ENCODE measurements at regions not wholly inside any gene's neighbourhood (a gene's known extent, or its start where the extent isn't known, plus 50 kb on each side); places are given as distances from the start of the nearest gene placed in this dataset.

- Histone ChIP-seq H3K27me3 (no peaks in the 10 kb centered on the region), H3K4me1 (no peaks in the 10 kb centered on the region), H3K27ac (no peak overlapping the region), H3K36me3 (no peaks in the 10 kb centered on the region), H3K4me3 (no peak overlapping the region), H3K9me3 (no peaks in the 10 kb centered on the region)
- 55 to 78% (median 70%) methylated on average over 2 of the region's 2 CpGs for WGBS, 5 donors
- TF ChIP-seq, protein P1, sequence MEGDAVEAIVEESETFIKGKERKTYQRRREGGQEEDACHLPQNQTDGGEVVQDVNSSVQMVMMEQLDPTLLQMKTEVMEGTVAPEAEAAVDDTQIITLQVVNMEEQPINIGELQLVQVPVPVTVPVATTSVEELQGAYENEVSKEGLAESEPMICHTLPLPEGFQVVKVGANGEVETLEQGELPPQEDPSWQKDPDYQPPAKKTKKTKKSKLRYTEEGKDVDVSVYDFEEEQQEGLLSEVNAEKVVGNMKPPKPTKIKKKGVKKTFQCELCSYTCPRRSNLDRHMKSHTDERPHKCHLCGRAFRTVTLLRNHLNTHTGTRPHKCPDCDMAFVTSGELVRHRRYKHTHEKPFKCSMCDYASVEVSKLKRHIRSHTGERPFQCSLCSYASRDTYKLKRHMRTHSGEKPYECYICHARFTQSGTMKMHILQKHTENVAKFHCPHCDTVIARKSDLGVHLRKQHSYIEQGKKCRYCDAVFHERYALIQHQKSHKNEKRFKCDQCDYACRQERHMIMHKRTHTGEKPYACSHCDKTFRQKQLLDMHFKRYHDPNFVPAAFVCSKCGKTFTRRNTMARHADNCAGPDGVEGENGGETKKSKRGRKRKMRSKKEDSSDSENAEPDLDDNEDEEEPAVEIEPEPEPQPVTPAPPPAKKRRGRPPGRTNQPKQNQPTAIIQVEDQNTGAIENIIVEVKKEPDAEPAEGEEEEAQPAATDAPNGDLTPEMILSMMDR (IDR thresholded peaks at IDR 0.05) = no peak
- TF ChIP-seq POLR2A (IDR thresholded peaks at IDR 0.05) = no peak
- no peak for TF ChIP-seq EP300 (IDR thresholded peaks at IDR 0.05)
- no peak for TF ChIP-seq POLR2AphosphoS5 (IDR thresholded peaks at IDR 0.05)
- intact Hi-C loops (cut with DNase I; ENCODE audit: low total_unique reads) = no loop called here
- DNase-seq = no peak
These were observed 396.7 kb upstream of the PDZRN3 start for GRCh38 chr3:74021449-74021848.

DNA sequence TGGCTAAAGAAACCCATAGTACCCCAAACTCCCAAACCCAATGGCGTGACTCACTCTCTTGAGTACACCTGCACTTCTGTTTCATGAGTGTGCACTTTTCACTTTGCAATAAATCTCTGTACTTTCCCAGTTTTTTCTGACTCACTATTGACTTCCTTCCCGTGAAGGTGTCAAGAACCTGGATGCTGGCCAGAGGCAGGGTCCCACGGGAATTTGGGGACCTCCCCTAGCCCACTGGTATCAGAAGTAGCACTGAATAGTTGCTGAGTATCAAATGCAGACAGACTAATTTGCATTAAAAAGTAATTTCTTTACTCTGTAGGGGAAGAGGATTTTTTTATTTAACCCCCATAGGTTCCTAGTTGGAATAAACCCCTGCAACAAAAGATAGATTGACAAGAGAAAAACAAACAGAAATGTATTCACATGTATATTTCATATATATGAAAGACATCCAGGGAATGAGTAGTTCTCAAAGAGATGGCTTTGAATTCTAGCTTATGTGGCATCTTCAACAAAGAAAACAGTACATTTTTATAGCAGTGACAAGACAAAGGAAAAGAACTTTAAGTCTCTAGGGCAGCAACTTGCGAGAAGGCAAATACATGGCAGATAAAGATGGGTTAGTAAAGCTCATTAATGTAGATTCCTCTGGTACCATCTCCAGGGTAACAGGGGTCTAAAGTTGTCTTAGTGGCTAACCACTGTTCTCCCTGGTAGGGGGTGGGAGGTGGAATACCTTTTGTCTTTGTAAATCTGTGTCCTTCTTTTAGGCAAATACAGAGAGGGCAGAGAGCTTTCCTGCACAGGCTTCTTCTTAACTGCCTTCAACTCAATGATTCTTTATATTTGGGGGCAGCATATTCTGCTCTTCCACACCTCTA is 385.5 kb upstream of the PDZRN3 start:
- no peak overlapping the region for H3K4me3 ChIP-seq
- 65 to 70% (median 66%) methylated on average over 4 of the region's 4 CpGs for WGBS, 5 donors

GRCh38 chr3:74004386-74004785 is 379.6 kb upstream of the PDZRN3 start:
- H3K9me3 ChIP-seq = no peaks in the 10 kb centered on the region
- no peak for DNase-seq
- 61 to 84% (median 74%) methylated on average over 3 of the region's 3 CpGs for WGBS, 5 donors
- no peak overlapping the region for H3K27ac ChIP-seq
- H3K27me3 ChIP-seq = no peaks in the 10 kb centered on the region
- H3K4me3 ChIP-seq = no peak overlapping the region
- H3K4me1 ChIP-seq = no peaks in the 10 kb centered on the region
- TF ChIP-seq EP300 (IDR thresholded peaks at IDR 0.05) (no peak), POLR2AphosphoS5 (IDR thresholded peaks at IDR 0.05) (no peak)
- TF ChIP-seq, protein P1 (IDR thresholded peaks at IDR 0.05) = no peak
- H3K36me3 ChIP-seq = no peaks in the 10 kb centered on the region
- intact Hi-C loops (cut with DNase I; ENCODE audit: low total_unique reads) = no loop called here

More for the DNA sequence above, 385.5 kb upstream of the PDZRN3 start:
- intact Hi-C loops (cut with DNase I; ENCODE audit: low total_unique reads) = no loop called here
- no peaks in the 10 kb centered on the region for H3K9me3 ChIP-seq
- DNase-seq = no peak
- H3K27ac ChIP-seq = no peak overlapping the region
- H3K36me3 ChIP-seq = no peaks in the 10 kb centered on the region
- H3K27me3 ChIP-seq = no peaks in the 10 kb centered on the region
- H3K4me1 ChIP-seq = no peaks in the 10 kb centered on the region
- TF ChIP-seq POLR2A (IDR thresholded peaks at IDR 0.05) (no peak), POLR2AphosphoS5 (IDR thresholded peaks at IDR 0.05) (no peak)
- TF ChIP-seq, protein P1 (IDR thresholded peaks at IDR 0.05) = no peak

DNA sequence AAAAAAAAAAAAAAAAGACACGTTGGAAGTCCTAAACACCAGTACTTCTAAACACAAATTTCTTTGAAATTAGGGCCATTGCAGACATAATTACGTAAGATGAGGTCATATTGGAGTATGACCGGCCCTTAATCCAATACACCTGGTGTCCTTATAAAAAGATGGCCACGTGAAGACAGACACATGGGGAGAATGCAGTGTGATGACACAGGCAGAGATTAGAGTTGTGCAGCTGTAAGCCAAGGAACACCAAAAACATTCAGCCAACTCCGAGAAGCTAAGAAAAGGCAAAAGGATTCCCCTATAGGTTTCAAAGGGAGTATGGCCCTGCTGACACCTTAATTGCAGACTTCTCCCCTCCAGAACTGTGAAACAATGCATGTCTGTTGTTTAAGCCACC is 379.0 kb upstream of the PDZRN3 start:
- no peaks in the 10 kb centered on the region for H3K36me3 ChIP-seq
- intact Hi-C loops (cut with DNase I; ENCODE audit: low total_unique reads) = no loop called here
- 76 to 93% (median 81%) methylated on average over 5 of the region's 5 CpGs for WGBS, 5 donors

More for the DNA sequence above, 379.0 kb upstream of the PDZRN3 start:
- no peak overlapping the region for H3K4me3 ChIP-seq
- H3K4me1 ChIP-seq = no peaks in the 10 kb centered on the region
- H3K9me3 ChIP-seq = no peaks in the 10 kb centered on the region
- H3K27me3 ChIP-seq = no peaks in the 10 kb centered on the region
- DNase-seq = no peak
- TF ChIP-seq POLR2A (IDR thresholded peaks at IDR 0.05) (no peak), POLR2AphosphoS5 (IDR thresholded peaks at IDR 0.05) (no peak), EP300 (IDR thresholded peaks at IDR 0.05) (no peak)
- TF ChIP-seq, protein P1 (IDR thresholded peaks at IDR 0.05) = no peak
- no peak overlapping the region for H3K27ac ChIP-seq

Measured in stomach (tissue), 8 donors.